Fibroblast of mammary gland (primary cell): ENCODE measurements at regions not wholly inside any gene's neighbourhood (a gene's known extent, or its start where the extent isn't known, plus 50 kb on each side); places are given as distances from the start of the nearest gene placed in this dataset.

Source experiments
- DNase-seq: peaks from one replicate; pipeline ENCODE4 v3.0.0-alpha.2; 2010; ENCODE audit warnings: low read depth
- H3K4me3 ChIP-seq: 2 replicates; pipeline ENCODE4 v1.5.1; 2011; ENCODE audit warnings: low read depth, mild to moderate bottlenecking, low read length, moderate library complexity; ENCODE audit not compliant: control insufficient read depth
- TF ChIP-seq, protein P1 (sequence below): conservative IDR thresholded peaks from 2 replicates; pipeline ENCODE4 v1.5.1; 2011; ENCODE audit warnings: low read depth, low read length, inconsistent platforms; ENCODE audit not compliant: control insufficient read depth, insufficient read depth

- no peak overlapping the region for H3K4me3 ChIP-seq
- DNase-seq = no peak
- TF ChIP-seq, protein P1, sequence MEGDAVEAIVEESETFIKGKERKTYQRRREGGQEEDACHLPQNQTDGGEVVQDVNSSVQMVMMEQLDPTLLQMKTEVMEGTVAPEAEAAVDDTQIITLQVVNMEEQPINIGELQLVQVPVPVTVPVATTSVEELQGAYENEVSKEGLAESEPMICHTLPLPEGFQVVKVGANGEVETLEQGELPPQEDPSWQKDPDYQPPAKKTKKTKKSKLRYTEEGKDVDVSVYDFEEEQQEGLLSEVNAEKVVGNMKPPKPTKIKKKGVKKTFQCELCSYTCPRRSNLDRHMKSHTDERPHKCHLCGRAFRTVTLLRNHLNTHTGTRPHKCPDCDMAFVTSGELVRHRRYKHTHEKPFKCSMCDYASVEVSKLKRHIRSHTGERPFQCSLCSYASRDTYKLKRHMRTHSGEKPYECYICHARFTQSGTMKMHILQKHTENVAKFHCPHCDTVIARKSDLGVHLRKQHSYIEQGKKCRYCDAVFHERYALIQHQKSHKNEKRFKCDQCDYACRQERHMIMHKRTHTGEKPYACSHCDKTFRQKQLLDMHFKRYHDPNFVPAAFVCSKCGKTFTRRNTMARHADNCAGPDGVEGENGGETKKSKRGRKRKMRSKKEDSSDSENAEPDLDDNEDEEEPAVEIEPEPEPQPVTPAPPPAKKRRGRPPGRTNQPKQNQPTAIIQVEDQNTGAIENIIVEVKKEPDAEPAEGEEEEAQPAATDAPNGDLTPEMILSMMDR = no peak
Observed at GRCh38 chr14:53547593-53547992, 394.5 kb upstream of the DDHD1 start.

- DNase-seq = no peak
- H3K4me3 ChIP-seq = no peak overlapping the region
- TF ChIP-seq, protein P1 = no peak
Observed at GRCh38 chr14:53545217-53545616, 392.1 kb upstream of the DDHD1 start.

- TF ChIP-seq, protein P1 = no peak
- DNase-seq = peak; percentile 20
- H3K4me3 ChIP-seq = no peak overlapping the region
Observed at GRCh38 chr14:53542732-53543131, 389.6 kb upstream of the DDHD1 start.

GRCh38 chr14:53541411-53541810, 388.3 kb upstream of the DDHD1 start:
- H3K4me3 ChIP-seq = no peak overlapping the region
- TF ChIP-seq, protein P1 = no peak
- DNase-seq = no peak

- no peak overlapping the region for H3K4me3 ChIP-seq
- TF ChIP-seq, protein P1 = peak; percentile 91
- DNase-seq = peak; percentile 78
Observed at GRCh38 chr14:53539489-53540126, 386.5 kb upstream of the DDHD1 start.

- DNase-seq = no peak
- TF ChIP-seq, protein P1 = no peak
Observed at GRCh38 chr14:53538316-53538881, 385.3 kb upstream of the DDHD1 start.

More at GRCh38 chr14:53538316-53538881, 385.3 kb upstream of the DDHD1 start:
- no peak overlapping the region for H3K4me3 ChIP-seq
